ENCODE measurements at regions not wholly inside any gene's neighbourhood (a gene's known extent, or its start where the extent isn't known, plus 50 kb on each side); places are given as distances from the start of the nearest gene placed in this dataset.

DNA sequence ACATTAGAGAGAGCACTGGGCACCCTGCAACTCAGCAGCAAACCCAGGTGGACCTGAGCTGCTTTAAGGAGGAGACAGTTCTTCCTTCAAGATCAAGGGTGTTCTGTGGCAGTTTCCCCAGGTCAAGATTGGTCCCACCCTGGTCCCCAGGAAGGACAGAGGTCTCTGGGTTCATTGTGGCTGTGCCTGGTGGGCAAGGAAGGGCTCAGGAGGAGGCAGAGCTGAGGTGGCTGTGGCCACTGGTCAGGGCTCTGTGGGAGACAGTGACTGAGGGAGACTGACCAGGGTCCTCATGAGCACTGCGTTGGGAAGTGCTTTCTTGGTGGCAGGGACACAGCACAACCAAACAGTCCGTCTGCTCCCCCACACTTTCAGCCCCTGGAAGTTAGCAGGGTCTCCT lies 141.3 kb downstream of the FCRL5 start:
- ATAC-seq, result no peak
- TF ChIP-seq ISL1 (CRISPR knock-in tag; IDR thresholded peaks at IDR 0.05), result no peak
- no peak for TF ChIP-seq TCF4 (CRISPR knock-in tag; IDR thresholded peaks at IDR 0.05; ENCODE audit: borderline replicate concordance)
- no peak for TF ChIP-seq ZNF565 (CRISPR knock-in tag; conservative IDR thresholded peaks at IDR 0.05; ENCODE audit: low read depth)
- TF ChIP-seq RARB (CRISPR knock-in tag; IDR thresholded peaks at IDR 0.05), result no peak
- TF ChIP-seq, protein P1, sequence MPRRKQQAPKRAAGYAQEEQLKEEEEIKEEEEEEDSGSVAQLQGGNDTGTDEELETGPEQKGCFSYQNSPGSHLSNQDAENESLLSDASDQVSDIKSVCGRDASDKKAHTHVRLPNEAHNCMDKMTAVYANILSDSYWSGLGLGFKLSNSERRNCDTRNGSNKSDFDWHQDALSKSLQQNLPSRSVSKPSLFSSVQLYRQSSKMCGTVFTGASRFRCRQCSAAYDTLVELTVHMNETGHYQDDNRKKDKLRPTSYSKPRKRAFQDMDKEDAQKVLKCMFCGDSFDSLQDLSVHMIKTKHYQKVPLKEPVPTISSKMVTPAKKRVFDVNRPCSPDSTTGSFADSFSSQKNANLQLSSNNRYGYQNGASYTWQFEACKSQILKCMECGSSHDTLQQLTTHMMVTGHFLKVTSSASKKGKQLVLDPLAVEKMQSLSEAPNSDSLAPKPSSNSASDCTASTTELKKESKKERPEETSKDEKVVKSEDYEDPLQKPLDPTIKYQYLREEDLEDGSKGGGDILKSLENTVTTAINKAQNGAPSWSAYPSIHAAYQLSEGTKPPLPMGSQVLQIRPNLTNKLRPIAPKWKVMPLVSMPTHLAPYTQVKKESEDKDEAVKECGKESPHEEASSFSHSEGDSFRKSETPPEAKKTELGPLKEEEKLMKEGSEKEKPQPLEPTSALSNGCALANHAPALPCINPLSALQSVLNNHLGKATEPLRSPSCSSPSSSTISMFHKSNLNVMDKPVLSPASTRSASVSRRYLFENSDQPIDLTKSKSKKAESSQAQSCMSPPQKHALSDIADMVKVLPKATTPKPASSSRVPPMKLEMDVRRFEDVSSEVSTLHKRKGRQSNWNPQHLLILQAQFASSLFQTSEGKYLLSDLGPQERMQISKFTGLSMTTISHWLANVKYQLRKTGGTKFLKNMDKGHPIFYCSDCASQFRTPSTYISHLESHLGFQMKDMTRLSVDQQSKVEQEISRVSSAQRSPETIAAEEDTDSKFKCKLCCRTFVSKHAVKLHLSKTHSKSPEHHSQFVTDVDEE (CRISPR knock-in tag; IDR thresholded peaks at IDR 0.05), result no peak
- TF ChIP-seq, protein P2, sequence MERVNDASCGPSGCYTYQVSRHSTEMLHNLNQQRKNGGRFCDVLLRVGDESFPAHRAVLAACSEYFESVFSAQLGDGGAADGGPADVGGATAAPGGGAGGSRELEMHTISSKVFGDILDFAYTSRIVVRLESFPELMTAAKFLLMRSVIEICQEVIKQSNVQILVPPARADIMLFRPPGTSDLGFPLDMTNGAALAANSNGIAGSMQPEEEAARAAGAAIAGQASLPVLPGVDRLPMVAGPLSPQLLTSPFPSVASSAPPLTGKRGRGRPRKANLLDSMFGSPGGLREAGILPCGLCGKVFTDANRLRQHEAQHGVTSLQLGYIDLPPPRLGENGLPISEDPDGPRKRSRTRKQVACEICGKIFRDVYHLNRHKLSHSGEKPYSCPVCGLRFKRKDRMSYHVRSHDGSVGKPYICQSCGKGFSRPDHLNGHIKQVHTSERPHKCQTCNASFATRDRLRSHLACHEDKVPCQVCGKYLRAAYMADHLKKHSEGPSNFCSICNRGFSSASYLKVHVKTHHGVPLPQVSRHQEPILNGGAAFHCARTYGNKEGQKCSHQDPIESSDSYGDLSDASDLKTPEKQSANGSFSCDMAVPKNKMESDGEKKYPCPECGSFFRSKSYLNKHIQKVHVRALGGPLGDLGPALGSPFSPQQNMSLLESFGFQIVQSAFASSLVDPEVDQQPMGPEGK (CRISPR knock-in tag; IDR thresholded peaks at IDR 0.05; ENCODE audit: borderline replicate concordance), result no peak
- no peak for TF ChIP-seq ZNF8 (CRISPR knock-in tag; IDR thresholded peaks at IDR 0.05)
- no peak for TF ChIP-seq ZFP30 (CRISPR knock-in tag; IDR thresholded peaks at IDR 0.05)
- TF ChIP-seq, protein P3, sequence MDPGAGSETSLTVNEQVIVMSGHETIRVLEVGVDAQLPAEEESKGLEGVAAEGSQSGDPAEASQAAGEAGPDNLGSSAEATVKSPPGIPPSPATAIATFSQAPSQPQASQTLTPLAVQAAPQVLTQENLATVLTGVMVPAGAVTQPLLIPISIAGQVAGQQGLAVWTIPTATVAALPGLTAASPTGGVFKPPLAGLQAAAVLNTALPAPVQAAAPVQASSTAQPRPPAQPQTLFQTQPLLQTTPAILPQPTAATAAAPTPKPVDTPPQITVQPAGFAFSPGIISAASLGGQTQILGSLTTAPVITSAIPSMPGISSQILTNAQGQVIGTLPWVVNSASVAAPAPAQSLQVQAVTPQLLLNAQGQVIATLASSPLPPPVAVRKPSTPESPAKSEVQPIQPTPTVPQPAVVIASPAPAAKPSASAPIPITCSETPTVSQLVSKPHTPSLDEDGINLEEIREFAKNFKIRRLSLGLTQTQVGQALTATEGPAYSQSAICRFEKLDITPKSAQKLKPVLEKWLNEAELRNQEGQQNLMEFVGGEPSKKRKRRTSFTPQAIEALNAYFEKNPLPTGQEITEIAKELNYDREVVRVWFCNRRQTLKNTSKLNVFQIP (CRISPR knock-in tag; IDR thresholded peaks at IDR 0.05; ENCODE audit: borderline replicate concordance, low read depth), result no peak
- TF ChIP-seq ESRRG (CRISPR knock-in tag; IDR thresholded peaks at IDR 0.05), result no peak
- TF ChIP-seq ZNF70 (CRISPR knock-in tag; IDR thresholded peaks at IDR 0.05), result no peak
- TF ChIP-seq SNAI2 (CRISPR knock-in tag; IDR thresholded peaks at IDR 0.05), result no peak
- no peak for TF ChIP-seq TOX (CRISPR knock-in tag; IDR thresholded peaks at IDR 0.05; ENCODE audit: borderline replicate concordance)
- TF ChIP-seq, protein P4, sequence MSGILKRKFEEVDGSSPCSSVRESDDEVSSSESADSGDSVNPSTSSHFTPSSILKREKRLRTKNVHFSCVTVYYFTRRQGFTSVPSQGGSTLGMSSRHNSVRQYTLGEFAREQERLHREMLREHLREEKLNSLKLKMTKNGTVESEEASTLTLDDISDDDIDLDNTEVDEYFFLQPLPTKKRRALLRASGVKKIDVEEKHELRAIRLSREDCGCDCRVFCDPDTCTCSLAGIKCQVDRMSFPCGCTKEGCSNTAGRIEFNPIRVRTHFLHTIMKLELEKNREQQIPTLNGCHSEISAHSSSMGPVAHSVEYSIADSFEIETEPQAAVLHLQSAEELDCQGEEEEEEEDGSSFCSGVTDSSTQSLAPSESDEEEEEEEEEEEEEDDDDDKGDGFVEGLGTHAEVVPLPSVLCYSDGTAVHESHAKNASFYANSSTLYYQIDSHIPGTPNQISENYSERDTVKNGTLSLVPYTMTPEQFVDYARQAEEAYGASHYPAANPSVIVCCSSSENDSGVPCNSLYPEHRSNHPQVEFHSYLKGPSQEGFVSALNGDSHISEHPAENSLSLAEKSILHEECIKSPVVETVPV (CRISPR knock-in tag; IDR thresholded peaks at IDR 0.05), result no peak
- no peak for TF ChIP-seq ZC3H10 (CRISPR knock-in tag; IDR thresholded peaks at IDR 0.05)

DNA sequence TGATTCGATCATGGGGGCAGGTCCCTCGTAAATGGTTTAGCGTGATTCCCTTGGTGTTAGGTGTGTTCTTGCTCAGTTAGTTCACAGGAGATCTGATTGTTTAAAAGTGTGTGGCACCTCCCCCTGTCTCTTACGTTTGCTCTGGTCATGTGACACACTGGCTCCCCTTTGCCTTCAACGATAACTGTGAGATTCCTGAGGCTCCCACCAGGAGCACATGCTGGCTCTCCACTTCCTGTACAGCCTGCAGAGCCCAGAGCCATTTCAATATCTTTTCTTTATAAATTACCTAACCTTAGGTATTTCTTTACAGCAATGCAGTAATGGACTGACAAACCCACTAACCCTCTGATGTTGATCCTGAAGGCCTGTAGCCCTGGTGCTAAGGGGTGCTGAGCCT lies 141.9 kb downstream of the FCRL5 start:
- ATAC-seq, result no peak

More for the DNA sequence above, 141.9 kb downstream of the FCRL5 start:
- no peak for TF ChIP-seq ZFP3 (CRISPR knock-in tag; IDR thresholded peaks at IDR 0.05)
- no peak for TF ChIP-seq GLIS3 (CRISPR knock-in tag; IDR thresholded peaks at IDR 0.05)
- TF ChIP-seq RARB (CRISPR knock-in tag; IDR thresholded peaks at IDR 0.05), result no peak
- TF ChIP-seq ZFP30 (CRISPR knock-in tag; IDR thresholded peaks at IDR 0.05), result no peak
- no peak for TF ChIP-seq ESRRG (CRISPR knock-in tag; IDR thresholded peaks at IDR 0.05)
- no peak for TF ChIP-seq BACH2 (CRISPR knock-in tag; IDR thresholded peaks at IDR 0.05; ENCODE audit: borderline replicate concordance)
- TF ChIP-seq ZNF565 (CRISPR knock-in tag; conservative IDR thresholded peaks at IDR 0.05; ENCODE audit: low read depth), result no peak
- TF ChIP-seq, protein P3 (CRISPR knock-in tag; IDR thresholded peaks at IDR 0.05; ENCODE audit: borderline replicate concordance, low read depth), result no peak
- TF ChIP-seq ZNF70 (CRISPR knock-in tag; IDR thresholded peaks at IDR 0.05), result no peak
- TF ChIP-seq, protein P1 (CRISPR knock-in tag; IDR thresholded peaks at IDR 0.05), result no peak

Measured in SK-N-SH treated with all-trans-retinoic acid at 6 μM for 48 hours (cell line).